ENCODE measurements at regions not wholly inside any gene's neighbourhood (a gene's known extent, or its start where the extent isn't known, plus 50 kb on each side); places are given as distances from the start of the nearest gene placed in this dataset.

- no peak for TF ChIP-seq CTCF (IDR thresholded peaks at IDR 0.05; ENCODE audit: low read depth, low read length)
- TF ChIP-seq POLR2A (IDR thresholded peaks at IDR 0.05; ENCODE audit: extremely low read depth, insufficient read length): no peak
- TF ChIP-seq MAX (IDR thresholded peaks at IDR 0.05; ENCODE audit: low read depth, low read length): no peak
Observed at GRCh38 chr22:47307326-47307725, 544.9 kb downstream of the TBC1D22A start.

All from NB4 (cell line).